NCI-H128 (cell line): ENCODE measurements at regions not wholly inside any gene's neighbourhood (a gene's known extent, or its start where the extent isn't known, plus 50 kb on each side); places are given as distances from the start of the nearest gene placed in this dataset.
"Not testable (repeated sequence)": the region's sequence is repeated elsewhere in the genome, so short reads cannot be mapped to it uniquely, and the experiment has no call there.

ENCODE experiments used
- DNase-seq: peaks from one replicate; lab custom pipeline; 2025; ENCODE audit not compliant: unreplicated experiment; lab: John Stamatoyannopoulos, UW

GRCh38 chr2:55124682-55125081, 74.4 kb upstream of the RTN4 start:
- DNase-seq: not testable (repeated sequence)

- no peak for DNase-seq
Observed at GRCh38 chr2:55123851-55124269, 73.6 kb upstream of the RTN4 start.

GRCh38 chr2:55120634-55121359, 70.5 kb upstream of the RTN4 start:
- no peak for DNase-seq

- DNase-seq: no peak
Observed at GRCh38 chr2:55119711-55120487, 69.6 kb upstream of the RTN4 start.

GRCh38 chr2:55118643-55119083, 68.4 kb upstream of the RTN4 start:
- DNase-seq: no peak

- no peak for DNase-seq
Observed at GRCh38 chr2:55116966-55117365, 66.7 kb upstream of the RTN4 start.

GRCh38 chr2:55116598-55116964, 66.3 kb upstream of the RTN4 start:
- DNase-seq: no peak

- no peak for DNase-seq
Observed at GRCh38 chr2:55115761-55116597, 65.7 kb upstream of the RTN4 start.

GRCh38 chr2:55114597-55114996, 64.3 kb upstream of the RTN4 start:
- no peak for DNase-seq

GRCh38 chr2:55114082-55114481, 63.8 kb upstream of the RTN4 start:
- no peak for DNase-seq

GRCh38 chr2:55112229-55113031, 62.2 kb upstream of the RTN4 start:
- DNase-seq: no peak

GRCh38 chr2:55111570-55112228, 61.4 kb upstream of the RTN4 start:
- peak; percentile 41 for DNase-seq

- no peak for DNase-seq
Observed at GRCh38 chr2:55111230-55111569, 60.9 kb upstream of the RTN4 start.

GRCh38 chr2:55109219-55109891, 59.1 kb upstream of the RTN4 start:
- no peak for DNase-seq

GRCh38 chr2:55108456-55109160, 58.4 kb upstream of the RTN4 start:
- DNase-seq: no peak

- DNase-seq: no peak
Observed at GRCh38 chr2:55107436-55107835, 57.2 kb upstream of the RTN4 start.

- DNase-seq: no peak
Observed at GRCh38 chr2:55106148-55106547, 55.9 kb upstream of the RTN4 start.

- DNase-seq: no peak
Observed at GRCh38 chr2:55105456-55105855, 55.2 kb upstream of the RTN4 start.

GRCh38 chr2:55103046-55103445, 52.8 kb upstream of the RTN4 start:
- DNase-seq: no peak
